Limb (tissue), 2 donors: ENCODE measurements at regions not wholly inside any gene's neighbourhood (a gene's known extent, or its start where the extent isn't known, plus 50 kb on each side); places are given as distances from the start of the nearest gene placed in this dataset.

Experiments used
- DNase-seq, 2 donors: peaks; one replicate each; pipeline ENCODE4 v3.0.0-alpha.2; 2016; ENCODE audit errors: extremely low spot score in 2 of 2

GRCh38 chr2:82165377-82165776, 1860.8 kb upstream of the LRRTM1 start:
- DNase-seq = no peak

- DNase-seq = no peak
These were observed 1853.6 kb upstream of the LRRTM1 start for GRCh38 chr2:82158150-82158549.

- DNase-seq = no peak
These were observed 1850.9 kb upstream of the LRRTM1 start for GRCh38 chr2:82155469-82155868.

- no peak for DNase-seq
These were observed 1838.8 kb upstream of the LRRTM1 start for GRCh38 chr2:82143343-82143742.

- DNase-seq = no peak
These were observed 1835.5 kb upstream of the LRRTM1 start for GRCh38 chr2:82139979-82140611.

GRCh38 chr2:82137441-82137840, 1832.9 kb upstream of the LRRTM1 start:
- no peak for DNase-seq

GRCh38 chr2:82128051-82128450, 1823.5 kb upstream of the LRRTM1 start:
- DNase-seq = no peak

- DNase-seq = no peak
These were observed 1820.1 kb upstream of the LRRTM1 start for GRCh38 chr2:82124629-82125028.

GRCh38 chr2:82120654-82121053, 1816.1 kb upstream of the LRRTM1 start:
- no peak for DNase-seq

GRCh38 chr2:82120115-82120514, 1815.6 kb upstream of the LRRTM1 start:
- DNase-seq = no peak

- DNase-seq = no peak
These were observed 1804.9 kb upstream of the LRRTM1 start for GRCh38 chr2:82109418-82109817.

- DNase-seq = no peak
These were observed 1794.1 kb upstream of the LRRTM1 start for GRCh38 chr2:82098617-82099016.

GRCh38 chr2:82089518-82089917, 1785.0 kb upstream of the LRRTM1 start:
- no peak for DNase-seq

GRCh38 chr2:82084679-82085392, 1780.3 kb upstream of the LRRTM1 start:
- no peak for DNase-seq

- no peak for DNase-seq
These were observed 1771.3 kb upstream of the LRRTM1 start for GRCh38 chr2:82075875-82076274.

GRCh38 chr2:82062463-82062862, 1757.9 kb upstream of the LRRTM1 start:
- no peak for DNase-seq

- no peak for DNase-seq
These were observed 1751.3 kb upstream of the LRRTM1 start for GRCh38 chr2:82055846-82056245.

- no peak for DNase-seq
These were observed 1739.3 kb upstream of the LRRTM1 start for GRCh38 chr2:82043867-82044266.

GRCh38 chr2:82027921-82028615, 1723.5 kb upstream of the LRRTM1 start:
- no peak for DNase-seq

- DNase-seq = no peak
These were observed 1719.2 kb upstream of the LRRTM1 start for GRCh38 chr2:82023710-82024109.

- DNase-seq = no peak
These were observed 1709.1 kb upstream of the LRRTM1 start for GRCh38 chr2:82013641-82014040.

- DNase-seq = no peak
These were observed 1702.6 kb upstream of the LRRTM1 start for GRCh38 chr2:82007071-82007664.
